PC-3 (cell line): ENCODE measurements at regions not wholly inside any gene's neighbourhood (a gene's known extent, or its start where the extent isn't known, plus 50 kb on each side); places are given as distances from the start of the nearest gene placed in this dataset.

Experiments
- EZH2 ChIP-seq: fragments of 300-600 bp; sonication (generic); IDR thresholded peaks from one replicate; pipeline ENCODE4 v1.6.1; 2017; ENCODE audit warnings: antibody characterized with exemption, mild to moderate bottlenecking, low read length; ENCODE audit not compliant: unreplicated experiment
- EZH2phosphoT487 ChIP-seq: fragments of 300-600 bp; sonication (generic); IDR thresholded peaks from 2 replicates; pipeline ENCODE4 v1.6.1; 2018; ENCODE audit warnings: mild to moderate bottlenecking, antibody characterized with exemption, low read length, borderline replicate concordance
- TF ChIP-seq, protein P1 (sequence below): fragments of 300-600 bp; sonication (generic); conservative IDR thresholded peaks from 2 replicates; pipeline ENCODE4 v1.5.1; 2017; ENCODE audit warnings: antibody characterized with exemption, low read depth, mild to moderate bottlenecking, low read length

DNA sequence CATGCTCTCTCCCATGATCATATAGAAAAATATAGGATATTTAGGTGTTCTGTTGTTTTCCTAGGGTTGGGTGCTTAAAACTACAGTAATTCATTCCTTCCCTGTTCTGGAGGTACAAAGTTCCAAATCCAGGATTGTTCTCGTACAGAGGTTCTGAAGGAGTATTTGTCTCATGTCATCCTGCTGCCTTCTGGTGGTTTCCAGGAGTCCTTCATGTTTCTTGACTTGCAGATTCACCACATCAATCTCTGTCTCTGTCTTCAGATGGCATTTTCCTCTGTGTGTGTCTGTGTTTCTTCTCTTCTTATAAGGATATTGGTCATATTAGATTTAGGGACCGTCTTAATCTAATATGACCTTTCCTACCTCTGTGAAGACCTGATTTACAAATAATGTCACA lies 397.9 kb downstream of the NYAP2 start:
- TF ChIP-seq, protein P1, sequence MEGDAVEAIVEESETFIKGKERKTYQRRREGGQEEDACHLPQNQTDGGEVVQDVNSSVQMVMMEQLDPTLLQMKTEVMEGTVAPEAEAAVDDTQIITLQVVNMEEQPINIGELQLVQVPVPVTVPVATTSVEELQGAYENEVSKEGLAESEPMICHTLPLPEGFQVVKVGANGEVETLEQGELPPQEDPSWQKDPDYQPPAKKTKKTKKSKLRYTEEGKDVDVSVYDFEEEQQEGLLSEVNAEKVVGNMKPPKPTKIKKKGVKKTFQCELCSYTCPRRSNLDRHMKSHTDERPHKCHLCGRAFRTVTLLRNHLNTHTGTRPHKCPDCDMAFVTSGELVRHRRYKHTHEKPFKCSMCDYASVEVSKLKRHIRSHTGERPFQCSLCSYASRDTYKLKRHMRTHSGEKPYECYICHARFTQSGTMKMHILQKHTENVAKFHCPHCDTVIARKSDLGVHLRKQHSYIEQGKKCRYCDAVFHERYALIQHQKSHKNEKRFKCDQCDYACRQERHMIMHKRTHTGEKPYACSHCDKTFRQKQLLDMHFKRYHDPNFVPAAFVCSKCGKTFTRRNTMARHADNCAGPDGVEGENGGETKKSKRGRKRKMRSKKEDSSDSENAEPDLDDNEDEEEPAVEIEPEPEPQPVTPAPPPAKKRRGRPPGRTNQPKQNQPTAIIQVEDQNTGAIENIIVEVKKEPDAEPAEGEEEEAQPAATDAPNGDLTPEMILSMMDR: 0 out of 2 replicates have a peak, but pooled peaks have one; percentile 22
- TF ChIP-seq EZH2 (no peak), EZH2phosphoT487 (no peak)
